Endometrial microvascular endothelial cells (primary cell): ENCODE measurements at regions not wholly inside any gene's neighbourhood (a gene's known extent, or its start where the extent isn't known, plus 50 kb on each side); places are given as distances from the start of the nearest gene placed in this dataset.

Source experiments
- in situ Hi-C: cut with HindIII; loops from 2 replicates; pipeline ENCODE4 v1.10.0; 2017; ENCODE audit warnings: low sequenced_read_pairs, low pct_unique_long_range_greater_than_20kb; ENCODE audit errors: inconsistent ontology term

GRCh38 chr15:96274087-96274440 lies 56.4 kb upstream of the NR2F2 start:
- in situ Hi-C loops: no loop called here

- in situ Hi-C loops: no loop called here
Measured at GRCh38 chr15:96274698-96275097, 55.8 kb upstream of the NR2F2 start.

GRCh38 chr15:96276438-96277210 lies 53.9 kb upstream of the NR2F2 start:
- in situ Hi-C loops: no loop called here
